Astrocyte (in vitro differentiated cells and primary cell): ENCODE measurements at regions not wholly inside any gene's neighbourhood (a gene's known extent, or its start where the extent isn't known, plus 50 kb on each side); places are given as distances from the start of the nearest gene placed in this dataset.

ENCODE experiments used
- EZH2 ChIP-seq: IDR thresholded peaks from 2 replicates; pipeline ENCODE4 v1.6.1; 2012; ENCODE audit warnings: mild to moderate bottlenecking, low read length, inconsistent platforms; ENCODE audit not compliant: insufficient read depth
- TF ChIP-seq, protein P1 (sequence below): IDR thresholded peaks from 2 replicates; pipeline ENCODE4 v1.5.1; 2011; ENCODE audit warnings: low read depth, mild to moderate bottlenecking, inconsistent platforms, low read length, moderate library complexity; ENCODE audit not compliant: insufficient read depth

DNA sequence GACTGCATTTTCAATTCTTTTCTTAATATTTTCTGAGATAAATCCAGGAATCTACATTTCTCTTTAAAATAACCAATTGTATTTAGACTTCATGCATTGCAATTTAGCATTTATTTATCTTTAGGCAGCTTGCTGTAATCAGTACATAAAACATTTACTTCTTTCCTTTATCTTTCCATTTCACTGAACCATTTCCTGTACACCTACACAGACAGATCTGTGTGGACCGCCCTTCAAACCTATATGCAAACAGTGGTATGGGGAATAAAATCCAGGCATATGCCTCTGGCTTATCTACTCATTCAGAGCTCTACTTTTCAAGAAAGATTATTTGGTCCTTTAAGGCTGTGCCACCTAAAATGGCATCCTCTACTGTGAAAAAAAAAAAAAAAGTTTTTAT, 640.0 kb downstream of the MAT2B start:
- TF ChIP-seq, protein P1, sequence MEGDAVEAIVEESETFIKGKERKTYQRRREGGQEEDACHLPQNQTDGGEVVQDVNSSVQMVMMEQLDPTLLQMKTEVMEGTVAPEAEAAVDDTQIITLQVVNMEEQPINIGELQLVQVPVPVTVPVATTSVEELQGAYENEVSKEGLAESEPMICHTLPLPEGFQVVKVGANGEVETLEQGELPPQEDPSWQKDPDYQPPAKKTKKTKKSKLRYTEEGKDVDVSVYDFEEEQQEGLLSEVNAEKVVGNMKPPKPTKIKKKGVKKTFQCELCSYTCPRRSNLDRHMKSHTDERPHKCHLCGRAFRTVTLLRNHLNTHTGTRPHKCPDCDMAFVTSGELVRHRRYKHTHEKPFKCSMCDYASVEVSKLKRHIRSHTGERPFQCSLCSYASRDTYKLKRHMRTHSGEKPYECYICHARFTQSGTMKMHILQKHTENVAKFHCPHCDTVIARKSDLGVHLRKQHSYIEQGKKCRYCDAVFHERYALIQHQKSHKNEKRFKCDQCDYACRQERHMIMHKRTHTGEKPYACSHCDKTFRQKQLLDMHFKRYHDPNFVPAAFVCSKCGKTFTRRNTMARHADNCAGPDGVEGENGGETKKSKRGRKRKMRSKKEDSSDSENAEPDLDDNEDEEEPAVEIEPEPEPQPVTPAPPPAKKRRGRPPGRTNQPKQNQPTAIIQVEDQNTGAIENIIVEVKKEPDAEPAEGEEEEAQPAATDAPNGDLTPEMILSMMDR = no peak
- no peak for TF ChIP-seq EZH2
